H1 (cell line): ENCODE measurements at regions not wholly inside any gene's neighbourhood (a gene's known extent, or its start where the extent isn't known, plus 50 kb on each side); places are given as distances from the start of the nearest gene placed in this dataset.

ENCODE experiments used
- BRCA1 ChIP-seq: IDR thresholded peaks from 2 replicates; pipeline ENCODE4 v1.6.1; 2012; ENCODE audit warnings: low read depth, low read length, improper control_type of control experiment
- CHD2 ChIP-seq: IDR thresholded peaks from 2 replicates; pipeline ENCODE4 v1.6.1; 2012; ENCODE audit warnings: low read length, improper control_type of control experiment
- GABPA ChIP-seq: IDR thresholded peaks from 2 replicates; pipeline ENCODE4 v1.6.1; 2011; ENCODE audit warnings: mild to moderate bottlenecking, low read length, moderate library complexity, borderline replicate concordance; ENCODE audit not compliant: insufficient read depth
- MAFK ChIP-seq: IDR thresholded peaks from 2 replicates; pipeline ENCODE4 v1.6.1; 2012; ENCODE audit warnings: low read depth, mild to moderate bottlenecking, improper control_type of control experiment, low read length
- NANOG ChIP-seq: IDR thresholded peaks from 2 replicates; pipeline ENCODE4 v1.6.1; 2011; ENCODE audit warnings: low read length, low read depth, mild to moderate bottlenecking, inconsistent platforms; ENCODE audit not compliant: insufficient read depth, poor library complexity, severe bottlenecking
- ZNF274 ChIP-seq: IDR thresholded peaks from 2 replicates; pipeline ENCODE4 v1.7.0; 2012; ENCODE audit warnings: low read length, borderline replicate concordance; ENCODE audit errors: extremely low read depth
- TF ChIP-seq, protein P1 (sequence below): IDR thresholded peaks from 2 replicates; pipeline ENCODE4 v1.6.1; 2012; ENCODE audit warnings: inconsistent platforms

- TF ChIP-seq NANOG: no peak
- no peak for TF ChIP-seq BRCA1
- no peak for TF ChIP-seq CHD2
- no peak for TF ChIP-seq MAFK
- TF ChIP-seq ZNF274: no peak
- TF ChIP-seq GABPA: no peak
- TF ChIP-seq, protein P1, sequence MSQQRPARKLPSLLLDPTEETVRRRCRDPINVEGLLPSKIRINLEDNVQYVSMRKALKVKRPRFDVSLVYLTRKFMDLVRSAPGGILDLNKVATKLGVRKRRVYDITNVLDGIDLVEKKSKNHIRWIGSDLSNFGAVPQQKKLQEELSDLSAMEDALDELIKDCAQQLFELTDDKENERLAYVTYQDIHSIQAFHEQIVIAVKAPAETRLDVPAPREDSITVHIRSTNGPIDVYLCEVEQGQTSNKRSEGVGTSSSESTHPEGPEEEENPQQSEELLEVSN: no peak
Observed at GRCh38 chr14:82647088-82647810, 1113.6 kb upstream of the SEL1L start (continued).
